NCI-H187 (cell line): ENCODE measurements at regions not wholly inside any gene's neighbourhood (a gene's known extent, or its start where the extent isn't known, plus 50 kb on each side); places are given as distances from the start of the nearest gene placed in this dataset.
A peak's percentile ranks its signal among the peaks of the same experiment; 100 is the strongest.

Experiments
- DNase-seq, 2 experiments: peaks; one replicate each; lab custom pipeline; 2025; lab: John Stamatoyannopoulos, UW

DNA sequence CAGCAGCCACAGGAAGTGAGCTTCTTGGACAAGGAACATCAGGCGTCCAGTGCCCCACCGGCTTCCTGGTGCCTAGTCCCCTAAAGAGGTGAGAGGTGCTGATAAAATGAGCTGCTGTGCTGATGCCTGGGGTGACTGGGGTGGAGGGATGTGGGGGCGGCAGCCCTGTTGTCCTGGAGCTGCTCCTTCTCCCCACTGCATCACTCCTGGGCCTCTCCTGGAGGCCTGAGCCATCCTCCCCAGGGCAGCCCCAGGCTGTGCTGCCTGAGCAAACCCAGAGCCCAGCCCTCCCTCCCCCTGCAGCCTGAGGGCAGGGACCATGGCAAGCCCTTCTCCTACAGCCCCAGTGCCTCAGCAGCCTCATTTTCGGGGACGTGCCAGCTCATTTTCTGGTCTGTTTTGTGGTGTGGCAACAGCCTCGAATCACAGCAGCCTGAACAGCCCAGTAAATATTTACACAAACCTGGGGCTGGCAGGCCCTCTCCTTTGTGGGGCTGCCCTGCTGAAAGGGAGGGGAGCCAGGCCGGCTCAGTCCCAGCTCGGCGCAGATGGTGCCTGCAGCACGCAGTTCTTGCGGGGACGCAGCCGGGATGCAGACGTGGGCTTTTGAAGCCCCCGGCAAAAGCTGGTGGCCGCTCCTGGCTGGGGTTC, 259.9 kb downstream of the DLL1 start:
- no peak for DNase-seq

DNA sequence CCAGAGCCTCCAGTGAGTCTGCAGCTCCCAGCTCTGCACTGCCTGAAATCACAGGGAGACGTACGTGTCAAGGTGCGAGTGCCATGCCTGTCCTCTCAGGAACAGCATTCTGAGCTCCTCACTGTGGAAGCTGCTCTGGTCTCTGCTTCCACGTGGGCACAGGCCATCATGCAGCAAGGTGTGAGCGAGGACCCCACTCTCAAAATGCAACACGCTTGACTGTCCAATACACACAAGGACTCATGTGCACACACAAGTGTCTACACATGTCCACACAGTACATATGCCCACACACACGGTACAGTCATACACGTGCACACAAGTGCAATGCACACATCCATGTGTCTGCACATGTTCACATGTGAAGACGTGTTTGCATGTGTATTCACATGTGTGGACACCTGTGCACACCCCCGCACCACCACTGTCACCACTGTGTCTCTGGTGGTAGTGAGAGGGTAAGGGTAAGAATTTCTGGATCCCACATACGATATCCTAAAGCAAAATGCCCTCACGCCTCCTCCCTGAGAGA, 260.5 kb downstream of the DLL1 start:
- DNase-seq: no peak

- no peak for DNase-seq
Observed at GRCh38 chr6:170029416-170030283, 261.2 kb downstream of the DLL1 start.

GRCh38 chr6:170028629-170029345, 262.1 kb downstream of the DLL1 start:
- no peak for DNase-seq

DNA sequence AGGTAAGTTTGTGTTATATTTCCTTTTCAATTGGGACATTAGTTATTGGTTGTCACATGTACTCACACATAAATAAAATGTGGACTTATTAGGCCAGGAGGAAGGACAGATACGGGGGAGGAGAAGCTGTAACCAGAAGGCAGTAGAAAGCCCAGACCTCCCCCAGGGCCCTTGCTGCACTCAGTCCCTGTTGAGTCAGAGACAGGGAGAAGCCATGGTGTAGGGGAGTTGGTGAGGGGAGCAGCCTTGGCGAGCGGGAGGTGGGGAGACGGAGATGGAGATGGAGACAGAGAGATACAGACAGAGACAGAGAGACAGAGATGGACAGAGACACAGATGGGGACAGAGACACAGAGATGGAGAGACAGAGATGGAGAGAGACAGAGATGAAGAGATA, 263.2 kb downstream of the DLL1 start:
- DNase-seq: no peak

DNA sequence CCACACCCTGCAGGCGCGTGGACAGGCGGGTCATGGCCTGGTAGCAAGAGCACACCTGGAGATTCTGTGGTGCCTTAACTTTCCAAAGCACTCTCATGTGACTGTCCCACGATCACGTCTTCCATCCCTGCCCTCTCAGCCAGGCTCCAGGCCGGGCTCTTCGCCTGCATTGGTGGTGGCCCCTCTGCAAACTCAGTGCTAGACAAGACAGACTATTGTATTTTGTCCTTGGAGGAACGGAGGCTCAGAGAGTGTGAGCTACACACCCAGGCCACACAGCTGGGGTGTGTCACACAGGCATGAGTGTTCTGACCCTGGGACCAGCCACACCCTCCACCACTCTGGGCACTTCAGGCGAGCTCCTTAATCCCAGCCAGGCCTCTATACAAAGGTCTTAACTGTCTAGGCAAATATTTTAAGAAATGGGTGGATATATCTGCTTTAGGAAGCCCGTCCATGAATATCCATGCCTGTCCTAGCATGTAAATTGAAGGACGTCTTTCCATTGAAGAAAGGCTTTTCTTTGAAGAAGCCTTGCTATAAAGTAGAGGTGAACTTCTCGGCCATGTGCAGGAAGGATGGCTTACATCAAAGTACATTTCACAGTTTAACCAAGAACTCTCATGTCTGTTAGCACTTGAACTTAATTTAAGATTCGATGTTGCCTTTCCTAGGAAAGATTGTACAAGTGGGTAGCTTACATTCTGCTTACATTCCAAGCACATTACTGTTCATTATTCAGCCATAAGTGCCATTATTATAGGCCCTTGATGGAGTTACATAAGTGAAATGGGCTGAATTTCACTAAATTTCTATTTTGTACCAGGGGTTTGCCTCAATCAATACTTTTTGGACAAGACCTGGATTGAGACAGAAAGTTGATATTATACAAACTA, 263.9 kb downstream of the DLL1 start:
- no peak for DNase-seq

- DNase-seq: peak; percentile 8 to 11
Observed at GRCh38 chr6:170025935-170026750, 264.7 kb downstream of the DLL1 start.

GRCh38 chr6:170025341-170025911, 265.5 kb downstream of the DLL1 start:
- peak; percentile 56 to 65 for DNase-seq

GRCh38 chr6:170024940-170025339, 265.9 kb downstream of the DLL1 start:
- no peak for DNase-seq

DNA sequence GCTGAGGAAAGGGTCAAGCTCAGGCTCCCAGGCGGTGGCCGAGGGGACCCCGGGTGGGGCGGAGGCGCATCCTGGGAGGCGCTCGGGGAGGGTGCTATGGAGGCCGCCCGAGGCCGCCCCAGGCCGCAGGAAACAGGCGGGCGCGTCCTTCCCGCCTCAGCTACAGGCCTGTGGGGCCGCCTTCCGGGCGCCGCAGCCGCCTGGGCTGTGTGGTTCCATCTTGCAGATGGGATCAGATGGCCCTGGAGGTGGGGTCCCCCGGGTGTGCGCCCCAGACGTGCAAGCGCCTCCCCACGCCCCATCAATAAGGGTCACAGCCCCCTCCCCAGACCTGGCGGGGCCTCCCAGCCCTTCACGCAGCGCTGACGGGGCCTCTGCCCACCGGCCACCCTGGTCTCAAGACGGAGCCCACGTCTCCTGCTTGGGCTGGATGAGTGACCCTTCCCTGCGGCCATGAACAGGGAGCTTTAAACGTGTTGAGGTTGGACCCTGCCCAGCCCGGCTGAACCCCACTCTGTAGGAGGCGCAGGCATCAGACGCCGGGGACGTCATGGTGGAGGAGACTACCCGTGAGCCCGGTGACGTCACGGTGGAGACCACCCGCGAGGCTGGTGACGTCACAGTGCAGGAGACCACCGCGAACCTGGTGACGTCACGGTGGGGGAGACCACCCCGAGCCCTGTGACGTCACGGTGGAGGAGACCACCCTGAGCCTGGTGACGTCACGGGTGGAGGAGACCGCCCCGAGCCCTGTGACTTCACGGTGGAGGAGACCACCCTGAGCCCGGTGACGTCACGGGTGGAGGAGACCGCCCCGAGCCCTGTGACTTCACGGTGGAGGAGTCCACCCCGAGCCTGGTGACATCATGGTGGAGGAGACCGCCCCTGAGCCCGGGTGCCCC, 267.0 kb downstream of the DLL1 start:
- DNase-seq: no peak

DNA sequence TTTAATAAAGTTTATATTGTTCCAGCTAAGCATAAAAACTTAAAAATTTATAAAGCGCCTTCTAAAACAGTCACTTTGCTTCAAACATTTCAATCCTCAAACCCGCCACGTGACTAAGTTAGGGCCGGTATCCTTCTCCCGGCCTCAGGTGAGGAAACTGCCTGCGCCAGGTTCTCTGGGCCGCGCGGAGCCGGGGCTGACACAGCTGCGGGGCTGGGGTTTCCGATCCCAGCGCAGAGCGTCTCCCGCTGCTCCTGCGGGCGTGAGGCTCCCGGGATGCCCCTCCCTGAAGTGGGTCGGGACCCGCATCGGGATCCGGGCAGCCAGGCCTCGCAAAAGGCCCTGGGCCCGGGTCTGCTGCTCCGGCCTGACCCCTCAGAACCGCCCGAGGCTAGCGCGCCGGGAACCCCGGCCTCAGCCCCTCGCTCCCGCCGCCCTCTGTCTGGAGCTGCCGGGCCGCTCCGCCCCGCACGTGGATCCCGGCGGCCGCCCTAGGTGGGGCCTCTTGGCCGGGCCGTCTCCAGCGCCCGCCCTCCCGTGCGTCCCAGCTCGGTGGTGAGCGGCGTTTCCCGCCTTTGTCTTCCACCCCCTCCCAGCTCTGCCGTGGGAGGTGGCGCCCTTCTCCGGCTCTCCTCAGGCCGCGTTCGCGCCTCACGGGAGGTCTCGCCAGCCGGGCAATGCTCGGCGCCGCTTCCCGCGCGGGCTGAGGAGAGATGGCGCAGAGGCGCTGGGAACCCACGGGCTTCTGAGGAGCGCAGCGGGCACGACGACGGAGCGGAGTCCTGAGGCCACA, 267.9 kb downstream of the DLL1 start:
- DNase-seq: no peak

GRCh38 chr6:170022291-170022722, 268.6 kb downstream of the DLL1 start:
- no peak for DNase-seq

- DNase-seq: no peak
Observed at GRCh38 chr6:170021579-170021978, 269.3 kb downstream of the DLL1 start.

GRCh38 chr6:170019818-170020583, 268.6 kb downstream of the ERMARD start:
- no peak for DNase-seq

DNA sequence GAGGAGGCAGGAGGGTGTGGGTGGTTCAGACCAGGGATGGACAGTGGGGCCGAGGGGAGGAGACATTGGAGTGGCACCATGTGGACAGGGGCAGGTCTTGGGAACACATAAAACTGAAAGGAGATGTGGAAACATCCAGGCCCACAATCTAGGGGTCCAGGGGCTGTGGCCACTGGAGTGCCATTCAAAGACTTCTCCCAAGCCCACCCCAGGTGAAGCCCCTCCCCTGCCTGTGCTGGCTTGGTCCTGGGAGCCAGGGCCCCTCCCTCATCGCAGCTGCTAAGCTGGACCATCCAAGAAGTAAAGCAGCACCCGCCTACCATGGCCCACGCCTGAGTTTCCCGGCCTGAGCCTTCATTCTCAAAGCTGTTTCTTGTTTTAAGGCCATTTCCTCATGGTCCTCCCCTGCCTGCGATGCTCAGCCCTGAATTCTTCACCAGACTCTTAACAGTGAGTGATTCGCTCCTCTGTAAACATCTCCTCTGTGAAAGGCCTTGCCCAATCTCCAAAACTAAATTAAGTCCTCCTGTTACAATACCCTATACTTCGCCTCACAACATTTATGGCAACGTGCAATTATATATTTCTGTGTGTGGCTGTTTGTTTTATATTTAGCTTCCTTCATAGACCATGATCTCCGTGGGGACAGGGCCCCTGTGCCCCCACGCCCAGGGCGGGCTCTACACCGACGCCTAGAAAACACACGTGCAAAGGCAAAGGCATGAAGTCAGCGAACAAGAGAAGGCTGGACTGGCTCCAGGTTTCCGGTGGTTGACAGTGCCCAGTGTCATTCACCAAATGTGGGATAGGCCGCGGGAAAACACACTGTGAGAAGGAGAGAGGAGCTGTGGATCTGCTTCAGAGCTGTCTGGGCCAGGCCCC, 267.8 kb downstream of the ERMARD start:
- DNase-seq: no peak

- no peak for DNase-seq
Observed at GRCh38 chr6:170018422-170018935, 267.1 kb downstream of the ERMARD start.
